Loucy (cell line): ENCODE measurements at regions not wholly inside any gene's neighbourhood (a gene's known extent, or its start where the extent isn't known, plus 50 kb on each side); places are given as distances from the start of the nearest gene placed in this dataset.

Experiments used
- CTCF ChIP-seq: fragments of 200-600 bp; sonication (generic); conservative IDR thresholded peaks from 2 replicates; pipeline ENCODE4 v1.5.1; 2014; ENCODE audit warnings: mild to moderate bottlenecking, antibody characterized with exemption, low read length
- EZH2phosphoT487 ChIP-seq: fragments of 200-600 bp; IDR thresholded peaks from 2 replicates; pipeline ENCODE4 v1.6.1; 2018; ENCODE audit warnings: antibody characterized with exemption, mild to moderate bottlenecking, moderate library complexity, borderline replicate concordance

GRCh38 chr5:158080112-158080511 is 221.2 kb upstream of the CLINT1 start:
- no peak for TF ChIP-seq CTCF
- no peak for TF ChIP-seq EZH2phosphoT487
